Panc1 (cell line): ENCODE measurements at regions not wholly inside any gene's neighbourhood (a gene's known extent, or its start where the extent isn't known, plus 50 kb on each side); places are given as distances from the start of the nearest gene placed in this dataset.

Source experiments
- CTCF ChIP-seq: fragments of 450-650 bp; IDR thresholded peaks from 2 replicates; pipeline ENCODE4 v1.5.1; 2017; ENCODE audit warnings: mild to moderate bottlenecking
- SIN3A ChIP-seq: IDR thresholded peaks from 2 replicates; pipeline ENCODE4 v1.6.1; 2012; ENCODE audit warnings: low read depth, mild to moderate bottlenecking, low read length, moderate library complexity, borderline replicate concordance; ENCODE audit not compliant: insufficient read depth
- TCF7L2 ChIP-seq: IDR thresholded peaks from 2 replicates; pipeline ENCODE4 v1.6.1; 2011; ENCODE audit warnings: mild to moderate bottlenecking, low read depth, low read length, inconsistent platforms

- TF ChIP-seq CTCF (no peak), SIN3A (no peak), TCF7L2 (no peak)
Observed at GRCh38 chr10:117752103-117752502, 209.6 kb downstream of the EMX2 start.
